Left lobe of liver (tissue), 2 donors: ENCODE measurements at regions not wholly inside any gene's neighbourhood (a gene's known extent, or its start where the extent isn't known, plus 50 kb on each side); places are given as distances from the start of the nearest gene placed in this dataset.

Experiments
- ATAC-seq: fragments of 200-7000 bp; cut with Tn5 transposase; one replicate; pipeline ENCODE4 v1.9.1; 2020; ENCODE audit warnings: mild to moderate bottlenecking, moderate library complexity
- DNase-seq: peaks from one replicate; pipeline ENCODE4 v3.0.0-alpha.2; 2020; ENCODE audit warnings: low spot score
- donor health status: DM: no; HTN: no; CAD: no; lungs with moderate emphysema.
- donor health status: DM: no; HTN: yes; CAD: no.

- ATAC-seq (peak; percentile 73), DNase-seq (no peak)
These were observed 90.3 kb upstream of the TMEM17 start for GRCh38 chr2:62596061-62596921.

GRCh38 chr2:62595474-62595873 is 89.5 kb upstream of the TMEM17 start:
- no peak for DNase-seq
- no peak for ATAC-seq

DNA sequence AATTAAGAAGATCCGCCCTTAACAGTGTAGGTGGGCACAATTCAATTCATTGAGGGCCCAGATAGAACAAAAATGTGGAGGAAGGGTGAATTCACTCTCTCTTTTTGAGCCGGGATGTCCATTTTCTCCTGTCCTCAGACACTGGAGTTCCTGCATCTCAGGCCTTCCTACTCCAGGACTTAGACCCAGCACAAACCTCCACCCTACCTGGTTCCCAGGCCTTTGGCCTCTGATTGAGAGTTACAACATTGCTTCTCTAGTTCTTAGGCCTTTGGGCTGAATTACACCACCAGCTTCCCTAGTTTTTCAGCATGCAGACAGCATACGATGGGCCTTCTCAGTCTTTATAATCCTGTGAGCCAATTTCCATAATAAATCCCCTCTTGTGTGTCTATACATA is 87.8 kb upstream of the TMEM17 start:
- peak; percentile 97 for ATAC-seq

GRCh38 chr2:62591491-62591890 is 85.5 kb upstream of the TMEM17 start:
- ATAC-seq, result no peak
- DNase-seq, result no peak

More for the DNA sequence above, 87.8 kb upstream of the TMEM17 start:
- peak; percentile 61 for DNase-seq

GRCh38 chr2:62589691-62590356 is 83.8 kb upstream of the TMEM17 start:
- ATAC-seq, result no peak
- no peak for DNase-seq

- ATAC-seq, result no peak
- DNase-seq, result no peak
These were observed 81.6 kb upstream of the TMEM17 start for GRCh38 chr2:62587592-62587991.

GRCh38 chr2:62586981-62587380 is 81.0 kb upstream of the TMEM17 start:
- DNase-seq (no peak), ATAC-seq (no peak)

DNA sequence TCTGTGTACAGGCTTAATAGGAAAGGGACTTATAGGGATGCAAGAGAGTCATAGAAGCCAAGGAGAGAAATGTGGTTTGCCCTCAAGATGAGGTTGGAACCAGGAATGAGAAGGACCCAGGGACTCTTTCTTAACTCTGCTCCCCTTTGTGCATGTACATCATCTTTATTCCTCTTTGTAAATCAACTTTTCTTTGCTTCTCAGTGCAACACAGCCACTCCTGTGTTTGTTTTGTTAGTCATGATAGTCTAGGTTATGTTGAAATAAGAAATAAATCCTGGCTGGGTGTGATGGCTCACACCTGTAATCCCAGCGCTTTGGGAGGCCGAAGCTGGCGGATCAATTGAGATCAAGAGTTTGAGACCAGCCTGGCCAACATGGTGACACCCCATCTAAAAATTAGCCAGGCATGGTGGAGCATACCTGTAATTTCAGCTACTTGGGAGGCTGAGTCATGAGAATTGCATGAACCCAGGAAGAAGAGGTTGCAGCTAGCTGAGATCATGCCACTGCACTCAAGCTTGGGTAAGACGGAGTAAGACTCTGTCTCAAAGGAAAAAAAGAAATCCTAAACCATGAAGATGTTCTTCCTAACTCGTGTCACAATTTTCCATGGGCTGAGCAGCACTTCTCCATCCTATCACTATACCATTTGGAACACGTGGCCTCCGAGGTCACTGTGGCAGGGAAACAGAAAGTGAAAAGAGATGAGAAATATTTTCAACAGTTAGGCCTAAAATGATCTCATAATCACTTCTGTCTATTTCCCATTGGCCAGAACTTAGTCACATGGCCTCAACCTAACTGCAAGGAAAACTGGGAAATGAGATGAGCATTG is 73.0 kb upstream of the TMEM17 start:
- DNase-seq (no peak), ATAC-seq (peak; percentile 47)

DNA sequence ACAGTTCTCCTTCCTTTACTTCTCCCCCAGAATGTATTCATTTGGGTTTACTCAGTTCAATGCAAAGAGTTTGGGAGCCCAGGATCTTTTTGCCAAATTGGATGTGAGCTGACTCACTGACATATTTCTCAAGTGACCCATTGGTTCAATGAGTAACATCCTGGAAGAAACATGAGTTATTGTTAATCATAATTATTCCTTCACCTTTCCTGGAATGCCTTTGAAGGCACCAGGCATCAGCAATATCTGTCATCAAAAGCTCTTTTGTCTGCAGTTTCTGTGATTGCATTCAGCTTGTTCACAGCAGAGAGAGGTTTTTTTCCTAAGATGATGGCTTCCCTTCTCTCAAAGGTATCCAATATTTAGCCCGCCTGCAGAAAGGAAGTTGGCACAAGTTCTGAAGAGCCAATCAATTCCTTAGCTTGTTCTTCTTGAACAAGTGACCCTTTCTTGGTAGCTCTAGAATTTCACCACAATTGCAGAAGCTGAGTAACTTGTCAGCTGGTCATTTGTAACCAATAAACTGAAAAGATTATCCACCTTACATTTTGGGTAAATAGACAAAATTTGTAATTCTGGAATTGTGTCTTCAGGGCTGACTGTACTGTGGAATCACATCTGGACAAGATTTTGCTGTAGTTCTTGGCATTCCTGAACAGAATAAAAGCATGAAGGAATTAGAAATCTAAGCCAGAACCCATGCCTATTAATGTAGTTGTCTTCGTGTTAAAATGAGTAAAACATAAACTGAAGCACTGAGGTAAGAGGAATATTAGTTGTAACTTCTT is 72.2 kb upstream of the TMEM17 start:
- DNase-seq, result no peak
- ATAC-seq, result no peak

DNA sequence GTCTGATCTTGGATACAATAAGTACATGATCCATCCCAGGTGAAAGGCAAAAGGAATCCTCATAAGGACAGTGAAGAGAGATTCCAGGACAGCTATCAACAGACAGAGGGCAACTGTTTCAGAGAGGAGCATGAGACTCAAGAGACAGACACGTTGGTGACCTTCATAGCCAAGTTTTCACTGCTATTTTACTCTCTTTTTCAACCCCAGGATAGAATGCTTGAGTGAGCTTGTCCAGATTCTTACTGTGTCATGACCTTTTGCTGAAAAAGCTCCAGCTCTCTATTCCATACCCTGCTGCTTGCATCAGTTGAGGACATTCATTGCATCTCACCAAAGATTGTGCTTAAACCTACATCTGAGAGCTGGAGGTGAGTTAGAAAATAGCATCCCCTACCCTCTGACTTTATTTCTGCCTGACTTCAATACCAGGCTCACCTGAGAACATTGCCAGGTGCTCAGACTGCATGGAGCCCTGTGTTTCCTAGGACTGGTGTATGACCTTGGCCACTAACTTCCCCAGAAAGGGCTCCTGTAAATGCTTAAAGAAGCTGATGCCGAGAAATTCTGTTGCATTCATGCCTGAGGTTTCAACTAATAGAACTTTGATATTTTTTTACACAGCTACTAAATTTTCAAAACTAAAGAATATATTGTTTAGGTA is 70.4 kb upstream of the TMEM17 start:
- DNase-seq (no peak), ATAC-seq (no peak)

DNA sequence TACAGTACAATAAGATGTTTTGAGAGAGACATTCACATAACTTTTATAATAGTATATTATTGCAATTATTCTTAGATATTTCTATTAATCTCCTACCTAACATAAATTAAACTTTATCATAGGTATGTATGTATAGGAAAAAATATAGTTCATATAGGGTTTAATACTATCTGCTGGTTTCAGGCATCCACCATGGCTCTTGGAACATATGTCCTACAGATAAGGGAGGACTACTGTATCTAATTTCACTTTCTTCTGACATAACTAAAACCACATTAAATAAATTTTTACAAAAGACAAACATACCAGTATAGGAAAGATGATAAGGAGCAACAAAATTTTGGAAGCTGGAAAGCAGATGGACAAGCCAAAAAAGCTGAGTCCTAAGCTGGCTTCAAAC is 67.9 kb upstream of the TMEM17 start:
- ATAC-seq, result no peak
- DNase-seq, result no peak

DNA sequence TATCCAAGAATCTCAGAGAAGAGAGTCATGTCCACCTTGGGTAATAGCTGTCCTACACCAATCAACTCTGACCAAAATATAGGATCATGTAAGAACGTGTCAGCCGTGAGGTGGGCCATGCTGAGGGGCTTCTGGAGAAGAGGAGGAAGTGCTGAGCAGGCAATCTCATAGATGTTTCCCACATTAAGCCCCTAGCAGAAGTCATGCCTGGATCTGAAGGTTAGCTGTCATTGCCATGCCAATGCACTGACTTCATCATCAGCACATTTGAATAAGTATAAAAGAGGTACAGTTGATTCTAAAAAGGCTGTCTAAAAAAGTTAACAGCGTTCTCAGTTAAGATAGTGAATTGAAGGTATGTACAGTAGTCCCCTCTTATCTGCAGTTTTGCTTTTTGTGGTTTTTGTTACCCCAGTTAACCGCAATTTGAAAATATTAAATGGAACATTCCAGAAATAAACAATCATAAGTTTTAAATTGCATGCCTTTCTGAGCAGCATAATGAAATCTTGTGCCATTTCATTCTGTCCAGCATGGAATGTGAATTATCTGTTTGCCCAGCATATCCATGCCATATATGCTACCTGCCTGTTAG is 67.2 kb upstream of the TMEM17 start:
- no peak for ATAC-seq
- no peak for DNase-seq

DNA sequence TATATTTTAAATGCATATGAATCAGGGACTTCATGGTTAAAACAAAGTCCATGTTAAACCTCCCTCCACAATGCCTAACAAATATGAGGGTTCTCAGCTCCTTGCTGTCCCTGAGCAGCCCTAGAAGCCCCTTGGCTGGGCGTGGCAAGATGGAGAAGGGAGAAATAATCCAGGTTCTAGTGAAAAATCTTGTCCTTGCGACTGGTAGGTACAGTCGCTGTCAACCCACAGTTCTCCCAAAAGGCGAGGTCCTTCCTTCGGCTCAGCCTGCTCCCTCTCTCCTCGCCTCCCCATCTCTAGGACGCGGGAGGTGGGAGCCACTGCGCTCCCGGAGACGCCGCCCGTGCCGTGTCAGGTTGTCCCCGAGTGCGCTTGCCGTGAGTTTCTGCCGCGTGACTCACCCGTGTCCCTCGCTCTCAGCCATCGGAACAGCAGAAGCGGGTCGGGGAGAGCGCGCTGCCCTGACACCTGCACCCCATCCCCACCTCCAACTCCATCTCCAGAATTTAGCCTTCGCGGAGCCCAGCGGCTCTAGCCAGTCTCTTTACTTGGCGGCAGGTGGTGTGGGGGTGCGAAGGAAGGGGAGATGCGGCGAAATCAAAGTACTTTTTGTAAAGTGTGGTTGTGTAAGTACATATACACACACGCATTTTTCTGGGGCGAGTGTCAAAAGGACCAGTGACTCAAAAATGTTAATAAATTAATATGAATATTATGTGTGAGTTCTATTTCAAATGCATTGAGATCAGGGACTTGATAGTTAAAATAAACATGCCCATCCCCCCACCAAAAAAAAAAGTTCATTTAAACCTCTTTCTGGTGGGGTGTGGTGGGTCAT is 65.1 kb upstream of the TMEM17 start:
- DNase-seq, result peak; percentile 71
- peak; percentile 51 for ATAC-seq

- DNase-seq (peak; percentile 90), ATAC-seq (peak; percentile 78)
These were observed 64.2 kb upstream of the TMEM17 start for GRCh38 chr2:62569907-62570841.

DNA sequence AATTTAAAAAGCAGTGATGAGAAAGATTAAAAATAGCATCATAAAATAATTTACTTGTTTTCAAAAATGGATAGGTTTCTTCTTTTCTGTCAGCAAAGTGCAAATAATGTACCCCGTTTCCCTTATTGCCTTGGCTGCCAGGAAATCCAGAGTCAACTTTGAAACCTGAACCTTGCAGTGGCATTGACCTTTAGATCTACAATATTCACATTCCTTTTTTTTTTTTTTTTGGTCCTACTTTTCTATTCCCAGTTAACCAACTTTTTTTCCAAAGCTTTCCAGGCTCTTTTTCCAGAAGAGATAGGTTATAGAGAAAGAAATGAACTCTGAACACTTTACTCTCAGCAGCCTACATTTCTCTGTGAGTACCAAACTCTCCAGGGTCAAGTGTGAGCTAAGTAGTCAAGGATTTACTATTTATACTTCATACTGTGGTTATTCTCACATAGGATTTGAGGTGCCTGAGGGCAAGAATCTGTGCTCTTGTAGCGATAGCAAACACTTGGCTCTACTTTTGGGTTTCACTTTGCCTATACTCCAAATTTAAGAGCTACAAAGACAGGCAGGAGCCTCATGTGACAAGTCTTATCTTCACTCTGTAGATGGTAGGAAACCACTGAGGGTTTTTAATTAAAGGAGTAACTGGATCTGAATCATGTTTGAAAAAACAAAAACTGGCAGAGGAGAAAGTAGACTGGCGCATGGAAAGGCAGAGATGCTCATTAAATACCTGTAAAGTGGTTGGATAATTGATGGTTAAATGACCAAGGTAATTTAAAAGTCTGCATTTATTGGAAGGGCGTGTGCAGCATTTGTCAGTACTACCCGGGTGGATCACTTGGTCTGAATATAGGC is 63.2 kb upstream of the TMEM17 start:
- ATAC-seq (peak; percentile 14), DNase-seq (no peak)

DNA sequence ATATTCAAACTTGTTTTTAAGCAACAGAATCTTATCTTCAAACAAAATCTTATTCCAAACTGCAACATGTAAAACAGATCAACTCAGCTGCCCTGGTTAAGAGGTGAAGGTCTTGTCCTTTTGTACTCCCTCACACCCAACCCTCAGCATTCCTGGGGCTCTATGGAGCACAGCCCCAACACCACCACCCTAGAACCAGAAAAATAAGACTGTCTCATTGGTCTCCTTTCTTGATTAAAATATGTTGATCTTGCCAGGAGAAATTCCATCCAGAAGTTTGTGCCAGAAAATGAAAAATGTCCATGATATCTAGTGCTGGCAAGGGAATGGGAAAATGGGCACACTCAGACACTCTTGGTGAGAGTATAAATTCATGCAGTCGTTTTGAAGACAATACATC is 62.1 kb upstream of the TMEM17 start:
- no peak for DNase-seq
- ATAC-seq, result no peak

DNA sequence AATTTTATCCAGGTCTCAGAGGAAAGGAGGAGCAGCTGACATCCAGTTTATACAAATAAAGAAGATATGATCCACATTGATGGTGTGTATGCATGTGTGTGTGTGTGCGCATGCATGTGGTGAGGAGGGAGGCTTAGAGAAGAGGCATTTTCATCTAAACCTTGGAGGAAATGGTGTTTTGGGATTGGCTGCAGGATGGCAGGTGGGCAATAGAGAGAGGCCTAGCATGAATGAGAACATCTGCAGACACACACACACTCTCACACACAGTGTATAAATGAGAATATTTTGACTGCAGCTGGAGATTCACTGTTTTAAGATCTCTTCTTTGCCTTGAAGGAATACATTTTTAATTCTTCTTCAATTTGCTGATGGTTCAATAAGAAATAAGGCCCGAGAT is 61.7 kb upstream of the TMEM17 start:
- no peak for ATAC-seq

More for the DNA sequence above, 61.7 kb upstream of the TMEM17 start:
- no peak for DNase-seq
